ENCODE measurements at regions not wholly inside any gene's neighbourhood (a gene's known extent, or its start where the extent isn't known, plus 50 kb on each side); places are given as distances from the start of the nearest gene placed in this dataset.

GRCh38 chr10:61076572-61077114, 132.7 kb upstream of the RHOBTB1 start:
- ATAC-seq = no peak
- intact Hi-C loops (cut with DNase I) = no loop called here

GRCh38 chr10:61073391-61073790, 129.4 kb upstream of the RHOBTB1 start:
- DNase-seq (ENCODE audit: low spot score) (no peak), ATAC-seq (no peak)
- intact Hi-C loops (cut with DNase I) = no loop called here

More at GRCh38 chr10:61076572-61077114, 132.7 kb upstream of the RHOBTB1 start:
- no peak for DNase-seq (ENCODE audit: low spot score)

GRCh38 chr10:61071580-61071979, 127.6 kb upstream of the RHOBTB1 start:
- DNase-seq (ENCODE audit: low spot score) = no peak
- ATAC-seq = no peak
- intact Hi-C loops (cut with DNase I) = no loop called here

- DNase-seq (ENCODE audit: low spot score) (no peak), ATAC-seq (no peak)
- intact Hi-C loops (cut with DNase I) = no loop called here
Measured at GRCh38 chr10:61068471-61068870, 124.5 kb upstream of the RHOBTB1 start.

- ATAC-seq (no peak), DNase-seq (ENCODE audit: low spot score) (no peak)
- intact Hi-C loops (cut with DNase I) = no loop called here
Measured at GRCh38 chr10:61067671-61068336, 123.8 kb upstream of the RHOBTB1 start.

GRCh38 chr10:61066661-61067344, 122.8 kb upstream of the RHOBTB1 start:
- DNase-seq (ENCODE audit: low spot score) (no peak), ATAC-seq (no peak)
- intact Hi-C loops (cut with DNase I) = no loop called here

- ATAC-seq = no peak
- no peak for DNase-seq (ENCODE audit: low spot score)
- intact Hi-C loops (cut with DNase I) = no loop called here
Measured at GRCh38 chr10:61065051-61065450, 121.1 kb upstream of the RHOBTB1 start.

- no peak for DNase-seq (ENCODE audit: low spot score)
- intact Hi-C loops (cut with DNase I) = no loop called here
- ATAC-seq = no peak
Measured at GRCh38 chr10:61064356-61064755, 120.4 kb upstream of the RHOBTB1 start.

- DNase-seq (ENCODE audit: low spot score) = no peak
- no peak for ATAC-seq
- intact Hi-C loops (cut with DNase I) = no loop called here
Measured at GRCh38 chr10:61063901-61064300, 119.9 kb upstream of the RHOBTB1 start.

GRCh38 chr10:61063034-61063433, 119.0 kb upstream of the RHOBTB1 start:
- ATAC-seq (peak; percentile 78), DNase-seq (ENCODE audit: low spot score) (no peak)
- intact Hi-C loops (cut with DNase I) = no loop called here

GRCh38 chr10:61061923-61062504, 118.0 kb upstream of the RHOBTB1 start:
- intact Hi-C loops (cut with DNase I) = no loop called here
- DNase-seq (ENCODE audit: low spot score) (no peak), ATAC-seq (no peak)

GRCh38 chr10:61059636-61060035, 115.7 kb upstream of the RHOBTB1 start:
- intact Hi-C loops (cut with DNase I) = no loop called here
- DNase-seq (ENCODE audit: low spot score) = no peak

GRCh38 chr10:61052469-61053205, 108.7 kb upstream of the RHOBTB1 start:
- DNase-seq (ENCODE audit: low spot score) (no peak), ATAC-seq (no peak)
- intact Hi-C loops (cut with DNase I) = no loop called here

More at GRCh38 chr10:61059636-61060035, 115.7 kb upstream of the RHOBTB1 start:
- ATAC-seq = no peak

GRCh38 chr10:61051344-61051743, 107.4 kb upstream of the RHOBTB1 start:
- ATAC-seq (no peak), DNase-seq (ENCODE audit: low spot score) (no peak)
- intact Hi-C loops (cut with DNase I) = no loop called here

- DNase-seq (ENCODE audit: low spot score) = no peak
- intact Hi-C loops (cut with DNase I) = no loop called here
- no peak for ATAC-seq
Measured at GRCh38 chr10:61050120-61050745, 106.2 kb upstream of the RHOBTB1 start.

- intact Hi-C loops (cut with DNase I) = no loop called here
- no peak for DNase-seq (ENCODE audit: low spot score)
- no peak for ATAC-seq
Measured at GRCh38 chr10:61049386-61049785, 105.4 kb upstream of the RHOBTB1 start.

- ATAC-seq (no peak), DNase-seq (ENCODE audit: low spot score) (no peak)
- intact Hi-C loops (cut with DNase I) = no loop called here
Measured at GRCh38 chr10:61047788-61048560, 104.0 kb upstream of the RHOBTB1 start.

- DNase-seq (ENCODE audit: low spot score) = no peak
- ATAC-seq = no peak
- intact Hi-C loops (cut with DNase I) = no loop called here
Measured at GRCh38 chr10:61047081-61047480, 103.1 kb upstream of the RHOBTB1 start.

All from sciatic nerve (tissue), 2 donors.